Osteocyte (in vitro differentiated cells): ENCODE measurements at regions not wholly inside any gene's neighbourhood (a gene's known extent, or its start where the extent isn't known, plus 50 kb on each side); places are given as distances from the start of the nearest gene placed in this dataset.

Experiments
- DNase-seq: peaks from one replicate; pipeline ENCODE4 v3.0.0; 2021; ENCODE audit warnings: mixed read lengths; ENCODE audit not compliant: unreplicated experiment; ENCODE audit errors: extremely low spot score
- H3K27ac Mint-ChIP-seq: one replicate; pipeline ENCODE4 v1.8.0; 2021; ENCODE audit warnings: mild to moderate bottlenecking, mixed read lengths; ENCODE audit not compliant: unreplicated experiment
- H3K27me3 Mint-ChIP-seq: one replicate; pipeline ENCODE4 v1.8.0; 2021; ENCODE audit warnings: mixed read lengths; ENCODE audit not compliant: unreplicated experiment
- H3K36me3 Mint-ChIP-seq: one replicate; pipeline ENCODE4 v1.8.0; 2021; ENCODE audit warnings: mixed read lengths; ENCODE audit not compliant: unreplicated experiment
- H3K4me1 Mint-ChIP-seq: one replicate; pipeline ENCODE4 v1.8.0; 2021; ENCODE audit warnings: mixed read lengths; ENCODE audit not compliant: unreplicated experiment
- H3K4me3 Mint-ChIP-seq: one replicate; pipeline ENCODE4 v1.8.0; 2021; ENCODE audit warnings: mild to moderate bottlenecking, moderate library complexity, mixed read lengths; ENCODE audit not compliant: unreplicated experiment
- H3K9me3 Mint-ChIP-seq: one replicate; pipeline ENCODE4 v1.8.0; 2021; ENCODE audit warnings: mixed read lengths; ENCODE audit not compliant: unreplicated experiment
- TF ChIP-seq, protein P1 (sequence below): fragments of 200-600 bp; sonication (generic); IDR thresholded peaks from 2 replicates; pipeline ENCODE4 v1.5.0; 2021; ENCODE audit warnings: antibody characterized with exemption, mild to moderate bottlenecking, moderate library complexity

DNA sequence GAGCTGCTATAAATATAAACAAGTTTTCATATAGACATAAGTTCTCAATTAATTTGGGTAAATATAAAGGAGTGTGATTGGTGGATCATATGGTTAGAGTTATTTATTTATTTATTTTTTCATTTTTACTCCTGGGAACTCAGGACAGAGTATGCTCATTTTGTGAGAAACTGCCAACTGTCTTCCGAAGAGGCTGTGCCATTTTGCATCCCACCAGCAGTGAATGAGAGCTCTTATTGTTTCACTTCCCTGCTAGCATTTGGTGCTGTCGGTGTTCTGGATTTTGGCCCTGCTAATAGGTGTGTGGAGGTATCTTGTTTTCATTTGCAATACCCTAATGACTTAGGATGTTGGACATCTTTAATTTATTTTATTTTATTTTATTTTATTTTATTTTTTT is 50.4 kb upstream of the XPO1 start:
- Mint-ChIP-seq H3K27me3 (peaks cover 26% of the 10 kb centered on the region), H3K36me3 (peaks cover 2% of the 10 kb centered on the region), H3K4me1 (no peaks in the 10 kb centered on the region), H3K9me3 (peaks cover 6% of the 10 kb centered on the region), H3K27ac (no peak overlapping the region), H3K4me3 (no peak overlapping the region)
- TF ChIP-seq, protein P1, sequence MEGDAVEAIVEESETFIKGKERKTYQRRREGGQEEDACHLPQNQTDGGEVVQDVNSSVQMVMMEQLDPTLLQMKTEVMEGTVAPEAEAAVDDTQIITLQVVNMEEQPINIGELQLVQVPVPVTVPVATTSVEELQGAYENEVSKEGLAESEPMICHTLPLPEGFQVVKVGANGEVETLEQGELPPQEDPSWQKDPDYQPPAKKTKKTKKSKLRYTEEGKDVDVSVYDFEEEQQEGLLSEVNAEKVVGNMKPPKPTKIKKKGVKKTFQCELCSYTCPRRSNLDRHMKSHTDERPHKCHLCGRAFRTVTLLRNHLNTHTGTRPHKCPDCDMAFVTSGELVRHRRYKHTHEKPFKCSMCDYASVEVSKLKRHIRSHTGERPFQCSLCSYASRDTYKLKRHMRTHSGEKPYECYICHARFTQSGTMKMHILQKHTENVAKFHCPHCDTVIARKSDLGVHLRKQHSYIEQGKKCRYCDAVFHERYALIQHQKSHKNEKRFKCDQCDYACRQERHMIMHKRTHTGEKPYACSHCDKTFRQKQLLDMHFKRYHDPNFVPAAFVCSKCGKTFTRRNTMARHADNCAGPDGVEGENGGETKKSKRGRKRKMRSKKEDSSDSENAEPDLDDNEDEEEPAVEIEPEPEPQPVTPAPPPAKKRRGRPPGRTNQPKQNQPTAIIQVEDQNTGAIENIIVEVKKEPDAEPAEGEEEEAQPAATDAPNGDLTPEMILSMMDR: no peak
- DNase-seq: no peak
